GM18873 (cell line): ENCODE measurements at regions not wholly inside any gene's neighbourhood (a gene's known extent, or its start where the extent isn't known, plus 50 kb on each side); places are given as distances from the start of the nearest gene placed in this dataset.
A peak's percentile ranks its signal among the peaks of the same experiment; 100 is the strongest.

Experiments
- ATAC-seq: cut with Tn5 transposase; IDR thresholded peaks from one replicate; pipeline ENCODE4 v1.9.1; 2021; ENCODE audit warnings: mild to moderate bottlenecking, moderate library complexity, moderate number of reproducible peaks; ENCODE audit not compliant: unreplicated experiment, low FRiP score

DNA sequence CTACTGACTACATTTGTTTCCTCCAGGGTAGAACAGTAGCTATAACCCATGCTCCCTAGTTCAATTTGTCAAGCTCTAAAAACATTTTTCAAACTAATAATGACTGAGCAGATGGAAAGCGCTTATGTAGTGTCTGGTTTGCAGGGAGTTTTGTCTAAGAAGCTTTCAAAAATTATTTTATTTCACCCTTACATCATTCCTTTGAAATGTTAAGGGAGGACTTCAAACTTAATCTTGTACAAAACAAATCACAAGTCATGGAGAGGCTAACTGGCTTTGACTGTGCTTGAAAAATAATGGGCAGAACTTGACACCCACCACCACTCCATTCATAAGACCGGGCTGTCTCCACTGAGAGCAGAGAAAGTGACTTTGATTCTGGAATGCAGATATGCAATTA, 153.4 kb upstream of the QRFPR start:
- ATAC-seq: no peak

DNA sequence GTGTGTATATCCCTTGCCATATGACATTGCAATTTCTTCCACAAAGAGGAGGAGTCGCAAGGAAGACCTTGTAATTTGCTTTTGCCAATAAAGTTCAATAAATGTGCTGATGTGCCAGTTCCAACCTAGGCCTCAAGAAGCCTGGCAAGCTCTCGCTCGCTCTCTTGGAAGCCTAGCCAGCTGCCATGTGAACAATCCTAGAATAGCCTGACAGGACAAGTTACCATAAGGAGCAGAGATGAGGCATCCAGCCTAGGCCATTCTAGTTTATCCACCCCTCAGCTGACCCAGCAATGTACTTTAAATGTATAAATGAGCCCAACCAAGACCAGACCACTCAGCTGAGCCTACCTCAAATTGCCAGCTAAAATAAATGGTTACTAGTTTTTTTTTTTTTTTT, 145.7 kb upstream of the QRFPR start:
- ATAC-seq: no peak

DNA sequence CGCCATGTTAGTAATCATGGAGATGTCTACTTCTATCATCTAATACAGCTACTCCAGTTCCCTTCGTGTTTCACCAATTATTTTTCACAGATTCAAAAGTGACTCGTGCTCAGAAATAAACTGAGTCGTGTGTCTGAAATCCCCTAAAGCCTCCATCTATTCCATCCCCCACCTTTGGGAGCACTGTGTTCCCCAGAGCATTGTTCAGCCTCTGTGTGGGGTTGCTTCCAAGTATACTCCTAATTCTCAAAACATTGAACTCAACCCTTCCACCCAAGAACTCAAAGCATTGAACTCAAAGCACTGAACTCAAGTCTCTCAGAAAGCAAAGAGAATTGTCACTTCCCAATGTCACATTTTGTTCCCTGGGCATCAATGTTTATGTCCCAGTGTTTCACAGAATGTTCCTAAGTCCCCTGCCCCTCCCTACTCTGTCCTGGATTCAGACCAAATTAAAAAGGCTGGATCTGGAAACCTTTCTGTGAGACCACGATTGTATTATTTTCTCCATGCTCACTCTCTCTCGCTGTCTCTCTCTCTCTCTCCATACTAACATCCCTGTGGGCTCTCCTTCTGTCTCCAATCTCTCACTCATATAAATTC, 138.5 kb upstream of the QRFPR start:
- no peak for ATAC-seq

DNA sequence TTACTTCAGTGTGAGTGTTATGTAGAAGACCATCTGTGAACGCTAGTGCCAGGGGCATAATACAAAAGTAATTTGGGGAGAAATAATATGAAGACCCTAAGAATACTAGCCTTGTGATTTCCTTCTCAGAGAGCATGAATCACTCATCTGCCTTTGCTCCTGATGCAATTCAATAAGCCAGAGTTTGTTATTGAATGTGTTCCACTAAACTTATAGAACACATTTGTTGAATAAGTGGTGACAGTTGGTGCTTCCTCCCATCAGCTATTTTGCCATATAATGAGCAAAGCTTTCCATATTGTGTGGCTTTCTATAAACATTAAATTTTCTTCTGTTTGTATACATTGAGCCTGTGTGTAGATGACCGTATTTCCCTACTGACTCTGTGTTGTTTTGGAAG, 136.4 kb upstream of the QRFPR start:
- ATAC-seq: no peak

DNA sequence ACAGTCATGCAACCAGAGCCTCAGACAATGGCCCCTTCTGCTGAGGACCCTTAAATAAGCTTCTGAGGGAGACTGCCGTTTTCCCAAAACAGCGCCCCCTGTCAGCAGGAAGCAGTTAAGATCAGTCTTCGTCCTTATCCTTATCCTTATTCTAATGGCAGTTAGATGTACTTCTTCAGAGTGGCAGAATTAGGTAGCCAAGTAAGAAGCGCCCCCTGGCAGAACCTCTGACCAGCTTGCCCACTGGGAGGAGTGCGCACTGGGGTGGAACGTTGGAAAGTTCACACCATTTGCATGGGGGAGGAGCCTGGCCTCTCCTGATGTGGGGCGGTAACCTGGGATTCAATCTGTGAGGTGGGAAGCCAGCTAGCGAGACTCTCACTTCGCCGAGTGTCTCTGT, 133.6 kb upstream of the QRFPR start:
- ATAC-seq: no peak

DNA sequence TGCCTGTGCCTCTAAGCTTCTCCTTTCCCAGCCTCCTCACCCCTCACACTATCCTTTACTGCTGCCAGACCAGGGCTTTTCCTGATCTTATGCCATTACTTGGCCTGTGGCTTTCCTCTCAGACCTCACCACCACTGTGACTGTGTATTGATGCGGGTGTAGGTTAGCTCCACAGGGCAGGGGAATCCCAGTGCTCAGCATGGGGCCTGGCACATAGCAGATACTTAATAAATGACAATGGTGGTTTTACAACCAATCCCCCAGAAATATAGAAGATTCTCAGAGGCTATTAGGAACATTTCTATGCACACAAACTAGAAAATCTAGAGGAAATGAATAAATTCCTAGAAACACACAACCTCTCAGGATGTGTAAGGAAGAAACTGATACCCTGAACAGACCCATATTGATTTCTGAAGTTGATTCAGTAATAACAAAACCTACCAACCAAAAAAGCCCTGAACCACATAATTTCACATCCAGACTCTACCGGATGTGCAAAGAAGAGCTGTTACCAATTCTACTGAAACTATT, 129.6 kb upstream of the QRFPR start:
- peak; percentile 86 for ATAC-seq

DNA sequence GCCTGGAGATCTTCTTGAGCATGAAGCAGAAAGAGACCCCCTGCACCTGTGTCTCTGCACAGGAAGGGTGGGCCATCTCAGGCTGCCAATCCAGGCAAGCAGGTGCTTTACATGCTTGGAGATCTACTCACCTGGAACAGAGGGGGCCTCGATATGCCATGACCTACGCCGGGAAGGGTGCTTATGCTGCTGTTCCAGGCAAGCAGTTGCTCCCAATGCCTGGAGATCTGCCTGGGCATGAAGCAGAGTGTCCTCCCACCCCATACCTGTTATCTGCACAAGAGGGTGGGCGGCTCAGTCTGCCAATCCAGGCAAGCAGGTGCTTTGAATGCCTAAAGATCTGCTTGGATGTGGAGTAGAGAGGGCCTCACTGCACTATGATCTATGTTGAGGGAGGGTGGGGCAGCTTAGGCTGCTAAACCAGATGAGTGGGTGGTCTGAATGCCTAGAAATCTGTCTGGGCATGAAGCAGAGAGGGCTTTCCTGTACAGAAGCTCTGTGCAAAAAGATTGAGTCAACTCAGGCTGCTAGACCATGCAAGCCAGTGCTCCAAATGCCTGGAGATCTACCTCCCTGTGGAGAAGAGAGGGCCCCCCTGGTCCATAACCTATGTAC, 104.5 kb upstream of the QRFPR start:
- ATAC-seq: no peak

DNA sequence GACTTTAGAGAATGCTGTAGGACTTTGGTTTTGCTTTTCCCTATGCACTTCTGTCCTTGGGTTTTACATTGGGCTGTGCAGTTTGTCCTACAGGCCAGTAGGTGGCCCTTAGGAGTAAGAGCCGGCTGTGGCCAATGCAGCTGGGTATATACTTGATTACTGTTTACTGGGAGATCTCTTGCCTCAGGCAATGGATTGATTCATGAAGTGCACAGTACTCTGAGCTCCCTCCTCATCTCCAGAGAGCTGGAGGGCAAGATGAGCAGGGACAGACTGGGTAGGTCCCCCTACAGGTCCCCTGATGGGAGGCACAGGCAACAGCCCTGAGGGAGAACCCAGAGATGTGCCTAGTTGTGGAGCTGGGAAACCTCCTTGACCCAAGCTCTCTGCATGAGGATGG, 103.8 kb upstream of the QRFPR start:
- peak; percentile 80 for ATAC-seq

DNA sequence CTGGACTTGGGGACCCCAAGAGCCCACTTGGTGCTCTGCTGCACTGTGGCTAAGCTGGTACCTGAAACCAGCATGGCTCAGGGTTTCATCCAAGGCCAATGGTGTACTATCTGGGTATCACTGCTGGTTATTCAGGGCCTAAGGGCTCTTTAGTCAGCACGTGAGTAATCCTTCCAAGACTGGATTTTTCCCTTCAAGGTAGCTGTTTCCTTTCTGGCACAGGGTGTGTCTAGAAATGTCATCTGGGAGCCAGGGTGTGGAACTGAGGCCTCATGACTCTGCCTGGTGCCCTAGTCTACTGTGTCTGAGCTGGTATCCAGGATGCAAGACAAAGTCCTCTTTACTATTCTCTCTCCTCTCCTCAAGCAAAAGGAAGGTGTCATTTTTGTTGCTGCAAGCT, 99.0 kb upstream of the QRFPR start:
- ATAC-seq: no peak

DNA sequence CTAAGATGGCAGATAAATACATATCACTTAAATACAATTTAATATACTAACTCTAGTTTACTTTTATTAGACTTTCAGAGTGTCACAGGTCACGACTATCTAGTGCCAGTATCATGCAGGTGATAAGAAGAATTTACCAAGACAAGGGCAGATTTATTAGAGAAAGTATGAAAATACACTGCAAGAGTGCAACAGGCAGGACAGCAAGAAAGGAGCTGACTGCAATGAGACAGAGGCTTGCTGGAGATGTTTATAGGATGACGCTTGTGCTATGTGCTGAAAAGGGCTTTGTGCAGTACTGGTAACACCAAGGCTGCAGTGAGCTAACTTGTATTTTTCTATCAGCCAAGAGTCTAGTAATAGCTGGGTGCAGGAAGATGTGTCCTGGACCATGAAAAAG, 96.7 kb upstream of the QRFPR start:
- ATAC-seq: no peak

DNA sequence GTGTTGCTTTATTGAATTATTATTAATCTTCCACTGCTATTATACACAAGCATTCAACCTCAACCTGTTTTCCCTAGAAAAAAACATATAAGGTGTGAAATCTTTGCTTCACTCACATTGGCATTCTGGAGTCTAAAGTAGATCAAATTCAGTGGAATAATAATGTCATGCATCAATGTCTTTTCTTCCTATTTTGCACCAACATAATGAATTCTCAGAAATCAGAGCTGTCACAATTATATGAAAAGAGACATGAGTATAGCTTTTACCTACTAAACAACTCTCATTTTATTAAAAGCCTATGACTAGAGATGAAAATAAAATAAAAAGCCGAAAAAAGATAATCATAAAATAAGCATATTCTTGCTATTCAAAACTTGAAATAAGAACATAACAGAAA, 96.3 kb upstream of the QRFPR start:
- ATAC-seq: no peak

DNA sequence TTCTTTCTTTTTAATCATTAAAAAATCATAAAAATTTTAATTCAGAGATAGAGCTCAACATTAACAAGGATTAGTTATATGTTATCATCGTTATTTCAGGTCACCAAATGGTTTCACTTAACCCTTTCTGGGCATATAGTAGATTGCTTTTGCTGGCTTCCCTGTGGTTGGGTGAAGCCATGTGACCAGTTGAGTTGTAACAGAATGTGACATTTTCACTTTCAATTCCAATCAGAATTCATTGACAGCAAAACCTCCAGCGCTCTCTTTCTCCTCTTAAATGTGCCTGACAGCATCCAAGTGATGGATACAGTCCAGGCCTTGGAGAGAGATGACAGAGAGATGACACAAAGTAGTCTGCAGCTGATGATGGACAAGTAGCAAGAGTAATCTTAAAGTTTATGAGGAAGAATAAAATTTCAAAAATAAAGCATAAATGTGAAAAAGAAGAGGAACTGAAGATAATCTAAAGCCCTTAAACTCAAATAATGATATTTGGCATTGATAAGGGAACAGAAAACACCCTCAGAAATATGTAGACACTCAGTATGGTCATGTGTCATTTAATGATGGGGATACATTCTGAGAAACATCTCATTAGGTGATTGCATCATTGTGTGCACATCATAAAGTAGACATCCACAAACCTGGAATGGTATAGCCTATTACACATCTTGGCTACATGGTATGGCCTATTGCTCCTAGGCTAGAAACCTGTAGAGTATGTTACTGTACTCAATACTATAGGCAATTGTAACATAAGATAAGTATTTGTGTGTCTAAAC, 92.3 kb upstream of the QRFPR start:
- no peak for ATAC-seq

DNA sequence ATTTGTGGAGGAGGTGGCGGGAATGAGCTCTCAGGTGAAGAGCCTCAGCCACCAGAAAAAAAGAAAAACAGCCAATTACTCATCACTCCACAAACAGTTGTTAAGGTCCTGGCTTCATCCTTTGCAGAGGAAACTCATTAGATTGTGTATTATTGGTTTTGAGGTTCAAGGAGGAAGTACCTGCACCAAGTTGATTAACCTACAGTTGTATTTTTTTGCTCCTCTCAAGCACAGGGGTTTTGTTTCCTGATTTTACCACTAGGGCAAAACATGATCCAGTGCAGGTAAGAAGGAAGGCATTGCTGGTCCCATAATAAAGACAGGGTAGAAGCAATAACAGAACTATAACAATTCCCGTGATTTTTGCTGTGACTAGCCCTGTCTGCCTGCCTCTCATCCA, 84.0 kb upstream of the QRFPR start:
- ATAC-seq: no peak

DNA sequence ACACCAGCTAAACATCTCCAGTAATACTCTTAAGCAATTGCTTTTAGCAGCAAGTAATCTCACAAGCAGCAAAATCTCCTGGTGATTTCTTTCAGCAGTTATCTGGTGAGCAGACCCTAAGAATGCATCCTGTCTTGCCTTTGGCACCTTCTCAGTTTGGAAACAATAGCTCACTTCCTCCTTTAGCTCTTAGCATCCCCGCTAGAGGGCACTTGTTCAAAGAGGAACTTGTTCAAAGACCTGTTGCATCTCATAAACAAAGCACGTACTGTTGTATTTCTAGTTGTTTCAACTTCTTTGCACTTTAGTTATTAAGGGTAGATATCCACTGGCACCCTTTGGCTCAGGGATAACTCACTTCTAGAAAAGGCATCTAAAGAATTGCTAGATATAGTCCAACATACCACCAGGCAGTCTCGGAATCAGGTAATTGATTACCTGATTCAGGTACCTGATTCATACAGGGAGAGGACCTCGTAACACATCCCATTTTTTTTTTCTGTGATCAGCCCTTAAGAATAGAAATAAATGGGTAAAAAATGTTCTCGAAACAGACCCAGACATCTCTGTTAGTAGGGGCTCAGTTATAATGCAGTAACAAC, 81.9 kb upstream of the QRFPR start:
- ATAC-seq: peak; percentile 86

DNA sequence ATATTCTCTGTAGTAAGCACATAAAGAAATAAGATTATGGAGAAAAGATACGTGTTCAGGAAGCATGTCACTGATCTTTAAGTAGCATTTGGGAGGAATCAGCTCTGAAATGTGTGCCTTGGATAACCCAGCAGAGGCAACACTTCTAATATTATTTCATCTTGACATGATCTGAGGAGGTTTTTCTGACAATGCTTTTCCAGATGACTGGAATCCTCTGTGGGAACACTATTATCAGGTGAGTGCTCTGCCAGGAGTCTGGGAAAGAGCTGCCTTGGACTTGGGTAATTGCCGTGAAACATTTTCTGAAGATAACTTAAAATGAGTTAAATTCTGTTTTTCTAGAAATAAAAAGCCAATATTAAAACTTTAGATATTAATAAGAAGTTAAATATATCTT, 78.2 kb upstream of the QRFPR start:
- ATAC-seq: no peak

DNA sequence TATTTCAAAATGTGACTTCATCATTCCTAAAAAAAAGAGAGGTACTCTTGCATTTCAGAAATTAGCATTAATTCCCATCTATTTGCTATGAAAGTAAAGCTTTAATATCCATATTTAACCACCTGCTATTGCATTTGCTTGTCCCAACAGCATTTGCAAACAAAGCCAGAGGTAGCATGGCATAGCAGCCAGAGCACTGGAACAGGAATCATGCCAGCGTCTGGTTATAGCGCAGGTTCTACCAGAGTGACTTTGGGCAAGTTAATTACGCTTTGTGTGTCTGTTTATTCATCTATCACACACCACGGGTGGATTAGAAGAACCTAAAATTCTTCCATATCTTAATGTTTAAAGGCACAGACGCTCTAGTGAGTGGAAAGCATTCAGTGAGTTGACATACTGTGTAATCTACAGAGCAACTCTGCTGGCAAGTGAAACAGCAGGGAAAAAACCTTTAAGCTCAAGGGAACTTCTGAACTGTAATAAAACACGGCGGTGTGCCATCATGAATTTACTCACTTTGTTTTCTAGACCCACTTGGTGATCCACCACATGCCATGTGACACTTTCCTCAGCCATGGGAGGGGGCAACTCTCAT, 76.6 kb upstream of the QRFPR start:
- no peak for ATAC-seq

DNA sequence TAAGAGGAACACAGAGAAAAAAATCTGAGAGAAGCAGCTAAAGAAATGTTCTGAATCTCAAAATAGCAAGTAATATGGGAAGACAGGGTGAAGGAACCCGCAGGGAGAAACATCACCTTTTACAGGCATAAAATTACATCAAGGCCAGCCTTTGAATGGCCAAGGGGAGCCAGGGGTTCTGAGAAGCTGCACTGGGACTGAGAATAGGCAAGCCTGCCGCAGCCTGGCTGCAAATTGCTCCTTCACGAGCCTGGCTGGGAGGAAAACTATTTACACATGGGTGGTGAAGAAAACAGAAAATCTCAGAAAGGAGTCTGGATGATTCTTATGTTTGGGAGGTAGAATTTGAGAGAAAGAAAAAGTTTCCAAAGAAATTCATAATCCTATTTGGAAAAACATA, 74.5 kb upstream of the QRFPR start:
- no peak for ATAC-seq

DNA sequence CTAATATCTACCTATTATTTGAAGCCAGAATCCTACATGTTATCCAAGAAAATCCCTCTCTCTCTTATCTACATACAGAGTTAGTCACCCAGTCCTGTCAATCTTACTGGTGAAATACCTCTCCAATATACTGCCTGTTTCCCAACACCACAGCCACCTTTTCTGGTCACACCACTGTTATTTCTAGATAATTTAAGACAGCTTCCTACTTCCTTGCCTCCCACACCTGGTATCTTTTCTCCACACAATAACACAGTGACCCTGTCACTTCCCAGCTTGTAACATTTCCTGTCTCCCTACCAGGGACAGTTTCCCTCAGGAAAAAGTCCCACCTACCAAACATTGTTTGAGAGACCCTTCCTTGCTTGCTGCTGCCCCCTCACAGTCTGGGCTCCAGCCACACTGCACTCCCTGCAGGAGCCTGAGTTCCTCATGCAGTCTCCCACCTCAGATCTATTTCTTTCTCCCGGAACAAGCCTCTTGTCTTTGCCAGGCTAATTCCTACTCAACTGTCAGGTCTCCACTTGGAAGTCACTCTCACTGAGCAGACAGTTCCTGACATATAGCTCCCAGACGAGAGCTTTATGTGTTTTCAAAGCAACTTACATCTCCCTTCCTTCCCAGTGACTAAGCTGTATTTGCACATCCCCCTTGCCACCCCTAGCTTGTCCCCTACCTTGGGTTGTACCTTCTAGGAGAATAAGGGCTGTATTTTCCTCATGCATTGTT, 73.6 kb upstream of the QRFPR start:
- ATAC-seq: no peak

DNA sequence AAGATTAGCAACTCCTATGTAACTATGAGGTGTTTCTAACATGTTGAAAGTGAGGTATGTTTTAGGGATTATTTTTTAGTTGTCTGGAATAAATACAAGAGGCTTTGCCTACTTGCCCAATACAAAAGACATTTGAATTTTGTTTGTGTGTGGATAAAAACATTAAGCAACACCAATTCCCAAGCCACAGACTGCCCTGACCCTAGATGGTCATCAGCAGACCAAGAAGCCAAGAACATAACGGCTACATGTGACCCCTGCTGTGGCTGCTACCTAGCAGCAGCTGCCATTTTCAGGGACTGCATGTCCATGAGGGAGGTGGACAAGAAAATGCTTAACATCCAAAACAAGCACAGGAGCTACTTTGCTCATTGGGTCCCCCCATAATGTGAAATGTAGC, 70.5 kb upstream of the QRFPR start:
- no peak for ATAC-seq

DNA sequence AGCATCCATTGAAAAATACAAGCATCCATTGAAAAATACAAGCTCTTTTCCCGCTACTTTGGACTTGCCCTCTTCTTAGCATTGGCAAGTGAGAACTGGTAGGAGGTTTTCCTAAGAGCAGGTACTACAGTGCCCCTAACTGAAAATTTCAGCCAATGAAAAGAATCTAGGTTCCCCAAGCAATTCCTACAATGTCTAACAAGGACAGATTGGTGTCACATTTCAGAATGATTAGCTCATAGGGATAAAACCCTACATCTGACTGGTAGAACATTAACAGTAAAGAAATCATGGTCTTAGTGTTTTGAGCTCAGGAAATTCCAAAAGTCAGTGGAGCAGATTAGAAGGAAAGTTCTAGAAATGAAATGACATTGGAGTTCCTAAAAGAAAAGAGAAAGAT, 68.6 kb upstream of the QRFPR start:
- no peak for ATAC-seq
